NT2/D1 (cell line): ENCODE measurements at regions not wholly inside any gene's neighbourhood (a gene's known extent, or its start where the extent isn't known, plus 50 kb on each side); places are given as distances from the start of the nearest gene placed in this dataset.

Experiments used
- SUZ12 ChIP-seq: IDR thresholded peaks from 2 replicates; pipeline ENCODE4 v1.6.1; 2011; ENCODE audit not compliant: insufficient read length, insufficient read depth; ENCODE audit errors: extremely low read depth
- ZNF274 ChIP-seq: IDR thresholded peaks from 2 replicates; pipeline ENCODE4 v1.6.1; 2011; ENCODE audit warnings: mild to moderate bottlenecking, low read depth, low read length

GRCh38 chr21:17931080-17931479, 111.9 kb upstream of the C21orf91 start:
- TF ChIP-seq ZNF274 = no peak
- no peak for TF ChIP-seq SUZ12
